WTC11 (cell line): ENCODE measurements at regions not wholly inside any gene's neighbourhood (a gene's known extent, or its start where the extent isn't known, plus 50 kb on each side); places are given as distances from the start of the nearest gene placed in this dataset.

Source experiments
- ARID4B ChIP-seq: sonication (generic); formaldehyde crosslinking; IDR thresholded peaks from 2 replicates; pipeline ENCODE4 v1.8.0; 2023; ENCODE audit warnings: missing genetic modification reagents, mild to moderate bottlenecking, borderline replicate concordance
- CTCF ChIP-seq: fragments of 200-600 bp; IDR thresholded peaks from 2 replicates; pipeline ENCODE4 v1.8.0; 2022; ENCODE audit warnings: antibody characterized with exemption
- HMGXB4 ChIP-seq: sonication (generic); formaldehyde crosslinking; IDR thresholded peaks from 2 replicates; pipeline ENCODE4 v1.8.1; 2023; ENCODE audit warnings: mild to moderate bottlenecking, moderate library complexity, missing genetic modification reagents
- TF ChIP-seq, protein P1 (sequence below): sonication (generic); formaldehyde crosslinking; IDR thresholded peaks from 2 replicates; pipeline ENCODE4 v1.8.1; 2022; ENCODE audit warnings: missing genetic modification reagents, borderline replicate concordance
- TF ChIP-seq, protein P2 (sequence below): sonication (generic); formaldehyde crosslinking; IDR thresholded peaks from 2 replicates; pipeline ENCODE4 v1.8.1; 2023; ENCODE audit warnings: mild to moderate bottlenecking, missing genetic modification reagents

GRCh38 chr6:21902628-21903169 lies 309.1 kb downstream of the SOX4 start:
- TF ChIP-seq CTCF (no peak), ARID4B (CRISPR knock-in tag) (no peak), HMGXB4 (no peak)
- TF ChIP-seq, protein P1, sequence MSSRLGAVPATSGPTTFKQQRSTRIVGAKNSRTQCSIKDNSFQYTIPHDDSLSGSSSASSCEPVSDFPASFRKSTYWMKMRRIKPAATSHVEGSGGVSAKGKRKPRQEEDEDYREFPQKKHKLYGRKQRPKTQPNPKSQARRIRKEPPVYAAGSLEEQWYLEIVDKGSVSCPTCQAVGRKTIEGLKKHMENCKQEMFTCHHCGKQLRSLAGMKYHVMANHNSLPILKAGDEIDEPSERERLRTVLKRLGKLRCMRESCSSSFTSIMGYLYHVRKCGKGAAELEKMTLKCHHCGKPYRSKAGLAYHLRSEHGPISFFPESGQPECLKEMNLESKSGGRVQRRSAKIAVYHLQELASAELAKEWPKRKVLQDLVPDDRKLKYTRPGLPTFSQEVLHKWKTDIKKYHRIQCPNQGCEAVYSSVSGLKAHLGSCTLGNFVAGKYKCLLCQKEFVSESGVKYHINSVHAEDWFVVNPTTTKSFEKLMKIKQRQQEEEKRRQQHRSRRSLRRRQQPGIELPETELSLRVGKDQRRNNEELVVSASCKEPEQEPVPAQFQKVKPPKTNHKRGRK (CRISPR knock-in tag), result no peak
- TF ChIP-seq, protein P2, sequence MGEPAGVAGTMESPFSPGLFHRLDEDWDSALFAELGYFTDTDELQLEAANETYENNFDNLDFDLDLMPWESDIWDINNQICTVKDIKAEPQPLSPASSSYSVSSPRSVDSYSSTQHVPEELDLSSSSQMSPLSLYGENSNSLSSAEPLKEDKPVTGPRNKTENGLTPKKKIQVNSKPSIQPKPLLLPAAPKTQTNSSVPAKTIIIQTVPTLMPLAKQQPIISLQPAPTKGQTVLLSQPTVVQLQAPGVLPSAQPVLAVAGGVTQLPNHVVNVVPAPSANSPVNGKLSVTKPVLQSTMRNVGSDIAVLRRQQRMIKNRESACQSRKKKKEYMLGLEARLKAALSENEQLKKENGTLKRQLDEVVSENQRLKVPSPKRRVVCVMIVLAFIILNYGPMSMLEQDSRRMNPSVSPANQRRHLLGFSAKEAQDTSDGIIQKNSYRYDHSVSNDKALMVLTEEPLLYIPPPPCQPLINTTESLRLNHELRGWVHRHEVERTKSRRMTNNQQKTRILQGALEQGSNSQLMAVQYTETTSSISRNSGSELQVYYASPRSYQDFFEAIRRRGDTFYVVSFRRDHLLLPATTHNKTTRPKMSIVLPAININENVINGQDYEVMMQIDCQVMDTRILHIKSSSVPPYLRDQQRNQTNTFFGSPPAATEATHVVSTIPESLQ, result no peak
